ENCODE measurements at regions not wholly inside any gene's neighbourhood (a gene's known extent, or its start where the extent isn't known, plus 50 kb on each side); places are given as distances from the start of the nearest gene placed in this dataset.
"Not testable (repeated sequence)": the region's sequence is repeated elsewhere in the genome, so short reads cannot be mapped to it uniquely, and the experiment has no call there.

DNA sequence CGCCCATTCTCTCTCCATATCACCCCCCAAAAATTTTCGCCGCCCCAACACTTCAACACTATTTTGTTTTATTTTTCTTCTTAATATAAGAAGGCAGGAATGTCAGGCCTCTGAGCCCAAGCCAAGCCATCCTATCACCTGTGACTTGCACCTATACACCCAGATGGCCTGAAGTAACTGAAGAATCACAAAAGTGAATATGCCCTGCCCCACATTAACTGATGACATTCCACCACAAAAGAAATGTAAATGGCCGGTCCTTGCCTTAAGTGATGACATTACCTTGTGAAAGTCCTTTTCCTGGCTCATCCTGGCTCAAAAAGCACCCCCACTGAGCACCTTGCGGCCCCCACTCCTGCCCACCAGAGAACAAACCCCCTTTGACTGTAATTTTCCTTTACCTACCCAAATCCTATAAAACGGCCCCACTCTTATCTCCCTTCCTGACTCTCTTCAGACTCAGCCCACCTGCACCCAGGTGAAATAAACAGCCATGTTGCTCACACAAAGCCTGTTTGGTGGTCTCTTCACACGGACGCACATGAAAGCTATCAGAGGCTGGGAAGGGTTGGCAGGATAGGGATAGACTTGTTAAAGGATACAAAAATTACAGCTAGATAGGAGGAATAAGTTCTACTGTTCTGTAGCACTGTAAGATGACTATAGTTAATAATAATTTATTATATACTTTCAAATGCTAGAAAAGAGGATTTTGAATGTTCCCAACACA lies 130.9 kb upstream of the PALMD start:
- TF ChIP-seq EZH2phosphoT487 (IDR thresholded peaks at IDR 0.05; ENCODE audit: borderline replicate concordance), result not testable (repeated sequence)
- TF ChIP-seq, protein P1, sequence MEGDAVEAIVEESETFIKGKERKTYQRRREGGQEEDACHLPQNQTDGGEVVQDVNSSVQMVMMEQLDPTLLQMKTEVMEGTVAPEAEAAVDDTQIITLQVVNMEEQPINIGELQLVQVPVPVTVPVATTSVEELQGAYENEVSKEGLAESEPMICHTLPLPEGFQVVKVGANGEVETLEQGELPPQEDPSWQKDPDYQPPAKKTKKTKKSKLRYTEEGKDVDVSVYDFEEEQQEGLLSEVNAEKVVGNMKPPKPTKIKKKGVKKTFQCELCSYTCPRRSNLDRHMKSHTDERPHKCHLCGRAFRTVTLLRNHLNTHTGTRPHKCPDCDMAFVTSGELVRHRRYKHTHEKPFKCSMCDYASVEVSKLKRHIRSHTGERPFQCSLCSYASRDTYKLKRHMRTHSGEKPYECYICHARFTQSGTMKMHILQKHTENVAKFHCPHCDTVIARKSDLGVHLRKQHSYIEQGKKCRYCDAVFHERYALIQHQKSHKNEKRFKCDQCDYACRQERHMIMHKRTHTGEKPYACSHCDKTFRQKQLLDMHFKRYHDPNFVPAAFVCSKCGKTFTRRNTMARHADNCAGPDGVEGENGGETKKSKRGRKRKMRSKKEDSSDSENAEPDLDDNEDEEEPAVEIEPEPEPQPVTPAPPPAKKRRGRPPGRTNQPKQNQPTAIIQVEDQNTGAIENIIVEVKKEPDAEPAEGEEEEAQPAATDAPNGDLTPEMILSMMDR (conservative IDR thresholded peaks at IDR 0.05; ENCODE audit: low read length), result not testable (repeated sequence)
